Upper lobe of left lung (tissue), 4 donors: ENCODE measurements at regions not wholly inside any gene's neighbourhood (a gene's known extent, or its start where the extent isn't known, plus 50 kb on each side); places are given as distances from the start of the nearest gene placed in this dataset.

ENCODE experiments used
- CTCF ChIP-seq, 6 experiments: fragments of 450-650 bp in 4 of 6; fragments of 200-600 bp in 2 of 6; sonication (generic) in 2 of 6; IDR thresholded peaks; one replicate each; pipeline ENCODE4 v1.5.1; 2016 to 2019; ENCODE audit warnings: antibody characterized with exemption in 6 of 6
- EP300 ChIP-seq, 4 donors: sonication (generic); formaldehyde crosslinking; IDR thresholded peaks; one replicate each; pipeline ENCODE4 v1.5.1; 2017; ENCODE audit warnings: antibody characterized with exemption in 4 of 4, control low read depth in 2 of 4
- POLR2A ChIP-seq, 4 donors: fragments of 450-650 bp; IDR thresholded peaks; one replicate each; pipeline ENCODE4 v1.5.1; 2016 to 2017; ENCODE audit warnings: antibody characterized with exemption in 4 of 4, mild to moderate bottlenecking in 2 of 4

DNA sequence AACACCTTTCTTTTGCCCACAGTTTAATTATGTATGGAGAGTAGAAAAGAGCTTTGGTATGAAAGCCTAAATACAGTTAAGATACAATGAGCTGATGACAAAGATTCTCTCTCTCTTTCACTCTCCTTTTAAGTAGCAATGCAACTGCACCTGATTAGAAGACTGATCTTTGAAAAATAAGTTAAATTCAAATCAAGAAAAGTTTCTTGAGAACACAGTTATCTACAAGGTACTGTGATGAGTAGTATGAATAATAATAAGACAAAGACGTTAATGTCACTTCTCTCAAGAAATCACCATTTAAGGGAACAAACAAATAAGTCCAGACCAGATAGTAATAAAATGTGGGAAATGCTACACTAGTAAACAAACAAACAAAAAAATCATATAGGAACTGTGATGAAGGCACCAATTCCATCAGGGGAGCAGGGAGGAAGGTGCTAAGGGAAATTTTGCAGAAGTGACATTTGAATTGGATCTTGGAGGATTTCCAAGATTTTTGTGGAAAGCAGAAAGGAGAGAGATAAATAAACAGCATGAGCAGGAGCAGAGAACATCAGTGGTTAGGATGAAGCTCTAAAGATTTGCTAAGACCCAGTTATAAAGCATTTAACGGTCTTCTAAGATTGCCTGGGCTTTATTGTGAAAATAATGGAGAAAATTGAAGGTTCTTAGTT is 65.2 kb upstream of the STK38L start:
- TF ChIP-seq CTCF (IDR thresholded peaks at IDR 0.05) (no peak), EP300 (IDR thresholded peaks at IDR 0.05) (no peak), POLR2A (IDR thresholded peaks at IDR 0.05) (no peak)
